M059J (cell line): ENCODE measurements at regions not wholly inside any gene's neighbourhood (a gene's known extent, or its start where the extent isn't known, plus 50 kb on each side); places are given as distances from the start of the nearest gene placed in this dataset.
"Not testable (repeated sequence)": the region's sequence is repeated elsewhere in the genome, so short reads cannot be mapped to it uniquely, and the experiment has no call there.

ENCODE experiments used
- DNase-seq: peaks from one replicate; pipeline ENCODE4 v3.0.0-alpha.2; 2012; ENCODE audit warnings: low read depth

DNA sequence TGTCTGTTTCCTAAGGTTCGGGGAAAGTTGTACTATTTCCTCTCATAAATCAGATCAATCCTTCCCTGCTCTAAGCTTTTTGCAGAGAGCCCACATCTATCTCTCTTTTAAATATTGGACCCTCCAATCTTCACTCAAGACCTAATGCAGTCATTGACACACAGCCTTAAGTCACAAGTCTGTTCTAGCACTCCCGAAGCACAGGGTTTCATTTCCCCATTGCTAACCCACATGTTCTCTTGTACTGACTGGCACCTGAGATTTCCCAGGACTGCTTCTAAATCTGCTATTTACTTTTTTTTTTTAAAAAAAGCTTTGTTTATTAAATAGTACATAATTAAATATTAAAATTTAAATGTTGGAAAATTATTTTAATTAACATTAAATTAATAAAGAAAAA is 674.7 kb downstream of the TBC1D22A start:
- DNase-seq, result no peak

DNA sequence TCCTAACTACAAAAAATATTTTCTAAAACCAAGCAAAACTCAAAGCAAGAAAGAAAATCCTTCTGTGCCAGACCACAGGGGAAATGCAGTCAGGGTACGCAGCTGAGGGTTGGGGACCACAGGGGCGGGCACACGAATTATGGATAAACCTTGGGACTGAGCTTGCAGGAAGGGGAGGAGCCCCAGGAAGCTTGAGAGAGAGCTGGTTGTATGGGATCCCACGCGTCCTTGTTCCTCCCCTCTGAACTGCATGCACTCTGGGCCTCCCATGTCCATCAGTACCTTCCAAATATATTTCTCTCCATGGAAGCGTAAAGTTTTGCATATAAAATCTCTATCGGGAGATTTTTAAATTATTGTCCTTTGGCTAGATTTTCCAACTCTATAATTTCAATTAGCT is 673.4 kb downstream of the TBC1D22A start:
- DNase-seq, result no peak

DNA sequence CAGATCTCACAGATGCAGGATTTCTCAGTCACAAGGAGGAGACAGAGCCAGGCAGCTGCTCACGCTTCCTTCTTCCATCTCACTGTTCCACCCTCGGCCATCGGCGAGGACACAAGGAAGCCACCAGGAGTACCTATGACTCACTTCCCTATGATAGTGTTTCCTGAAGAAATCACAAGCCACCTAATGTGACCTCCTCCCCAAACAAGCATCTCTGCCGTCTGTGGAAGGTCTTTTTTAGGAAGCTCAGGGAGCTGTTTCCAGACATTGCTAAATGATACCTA is 672.7 kb downstream of the TBC1D22A start:
- DNase-seq, result no peak

DNA sequence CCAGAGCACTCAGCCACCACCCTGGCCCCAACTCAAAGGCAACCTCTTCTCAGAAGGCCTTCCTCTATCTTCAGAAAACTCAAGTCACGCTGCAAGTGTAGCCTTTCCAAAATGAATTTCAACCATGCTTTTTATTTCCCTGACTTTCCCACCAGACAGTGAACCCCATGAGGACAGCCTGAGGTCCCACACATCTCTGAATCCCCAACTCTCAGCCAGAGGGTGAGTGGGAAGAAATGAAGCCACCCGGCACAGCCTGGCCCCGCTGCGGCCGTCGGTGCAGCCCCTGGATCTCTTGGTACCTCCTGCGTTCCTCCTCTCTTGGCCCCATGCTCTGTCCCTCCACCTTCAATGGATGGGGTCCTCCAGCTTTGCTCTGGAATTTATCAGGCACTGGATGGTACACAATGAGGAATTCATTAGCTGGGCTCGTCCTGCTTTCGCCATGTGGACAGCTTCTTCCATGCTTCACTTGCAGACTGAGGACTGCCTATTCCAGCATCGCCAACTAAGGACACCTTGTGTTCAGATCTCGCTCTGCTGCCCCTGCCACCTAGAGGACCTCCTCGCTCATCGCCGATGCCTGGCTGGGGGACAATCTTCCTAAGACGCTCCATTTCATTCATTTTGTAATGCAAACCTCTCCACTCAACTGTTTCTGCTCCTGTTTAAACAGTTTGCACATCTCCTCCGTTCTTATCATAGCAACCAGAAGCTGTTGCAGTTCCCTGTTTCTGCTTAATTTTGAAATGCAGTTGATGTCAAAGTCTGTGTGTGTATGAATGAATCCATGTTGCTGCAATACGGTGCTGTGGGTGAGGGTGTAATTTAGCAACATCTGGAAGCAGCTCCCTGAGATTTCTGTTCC is 672.1 kb downstream of the TBC1D22A start:
- DNase-seq, result no peak

DNA sequence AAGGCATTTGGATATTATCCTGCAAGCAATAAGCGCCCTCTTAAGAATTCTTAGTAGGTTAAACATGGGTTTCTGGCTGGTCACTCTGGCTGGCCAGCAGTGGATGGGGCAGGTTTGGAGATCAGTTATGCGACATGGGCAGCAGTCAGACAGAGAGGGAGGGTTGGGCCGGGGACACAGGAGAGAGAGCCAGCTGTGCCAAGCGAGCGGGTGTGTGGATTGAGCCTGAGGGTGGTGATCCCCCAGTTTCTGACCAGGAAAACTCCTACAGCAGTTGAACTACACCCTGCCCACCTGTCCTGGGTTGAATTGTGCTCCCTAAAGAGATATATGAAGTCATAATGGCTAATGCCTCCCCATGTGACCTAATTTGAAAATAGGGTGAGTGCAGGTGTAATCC is 671.2 kb downstream of the TBC1D22A start:
- DNase-seq, result no peak

DNA sequence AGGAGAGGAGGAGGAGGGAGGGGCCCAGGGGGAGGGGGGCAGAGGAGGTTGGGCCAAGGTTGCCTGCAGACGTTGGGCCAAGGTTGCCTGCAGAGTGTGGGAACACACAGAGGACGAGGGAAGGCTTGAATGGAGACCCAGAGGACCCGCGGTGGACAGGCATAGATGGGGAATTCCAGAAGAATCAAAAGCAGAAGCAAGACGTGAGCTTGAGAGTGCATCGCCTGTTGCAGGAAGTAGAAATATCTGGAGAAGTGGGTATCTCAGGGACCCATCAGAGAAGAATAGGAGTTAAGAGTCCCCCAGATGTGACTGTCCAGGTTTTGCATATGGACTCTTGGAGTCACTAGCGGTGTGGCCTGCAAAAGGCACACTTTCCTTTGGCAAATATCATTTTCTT is 670.2 kb downstream of the TBC1D22A start:
- DNase-seq, result no peak

DNA sequence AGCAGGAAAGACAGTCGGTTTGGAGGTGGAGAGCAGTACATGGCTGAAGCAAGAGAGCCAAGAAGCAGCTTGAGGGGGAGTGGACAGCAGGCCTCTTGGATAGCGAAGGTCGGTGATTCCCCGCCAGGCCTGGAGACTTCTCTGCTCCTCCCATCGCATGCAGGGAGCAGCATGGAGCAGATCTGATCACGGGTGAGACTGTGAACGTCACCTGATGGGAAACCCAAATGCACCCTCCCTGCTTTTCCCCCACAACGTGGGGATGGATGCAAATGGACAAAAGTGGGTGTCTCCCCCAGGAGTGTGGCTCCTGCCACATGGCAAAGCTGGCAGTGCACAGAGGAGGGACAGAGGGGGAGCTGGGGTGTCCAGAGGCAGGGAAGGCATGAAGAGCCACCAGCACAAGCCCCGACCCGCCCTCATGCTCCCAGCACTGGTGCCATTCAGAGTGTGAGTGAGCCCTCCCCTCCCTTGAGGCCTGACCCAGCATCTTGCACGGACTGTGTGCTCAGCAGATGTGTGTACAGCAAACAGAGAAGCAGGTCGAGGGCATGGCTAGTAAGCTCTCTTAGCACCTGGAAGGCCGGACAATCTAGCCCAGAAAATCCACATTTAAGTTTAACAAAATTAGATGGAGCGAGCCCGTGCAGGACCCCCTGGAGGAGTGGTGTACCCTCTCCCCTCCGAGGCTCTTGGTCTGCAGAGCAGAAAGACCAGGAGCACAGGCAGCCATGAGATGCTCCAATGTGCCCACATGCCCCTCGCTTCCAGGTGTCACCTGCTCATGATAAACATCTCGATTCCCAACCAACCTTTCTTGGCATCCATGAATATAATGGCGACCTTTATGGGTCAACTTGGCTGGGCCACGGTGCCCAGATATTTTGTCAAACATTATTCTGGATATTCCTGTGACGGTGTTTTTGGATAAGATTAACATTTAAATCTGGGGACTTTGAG is 661.7 kb downstream of the TBC1D22A start:
- DNase-seq, result no peak

DNA sequence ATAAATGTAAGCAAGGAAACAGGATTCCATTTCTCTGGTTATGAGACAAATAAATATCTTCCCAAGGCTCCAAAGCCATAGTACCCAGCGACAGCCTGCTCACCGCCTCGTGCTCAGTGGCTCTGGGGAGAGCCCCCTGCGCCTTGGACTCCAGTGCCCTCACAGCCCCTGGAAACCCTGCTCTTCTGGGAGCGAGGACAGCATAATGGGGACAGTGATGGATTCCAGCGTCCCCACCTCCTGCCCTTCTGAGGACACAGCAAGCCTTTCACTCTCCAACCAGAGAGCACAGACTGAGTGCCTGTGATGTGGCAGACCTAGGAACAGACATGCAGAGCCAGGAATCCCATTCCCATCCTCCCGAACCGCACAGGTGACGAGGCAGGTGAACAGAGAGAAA is 660.8 kb downstream of the TBC1D22A start:
- no peak for DNase-seq

DNA sequence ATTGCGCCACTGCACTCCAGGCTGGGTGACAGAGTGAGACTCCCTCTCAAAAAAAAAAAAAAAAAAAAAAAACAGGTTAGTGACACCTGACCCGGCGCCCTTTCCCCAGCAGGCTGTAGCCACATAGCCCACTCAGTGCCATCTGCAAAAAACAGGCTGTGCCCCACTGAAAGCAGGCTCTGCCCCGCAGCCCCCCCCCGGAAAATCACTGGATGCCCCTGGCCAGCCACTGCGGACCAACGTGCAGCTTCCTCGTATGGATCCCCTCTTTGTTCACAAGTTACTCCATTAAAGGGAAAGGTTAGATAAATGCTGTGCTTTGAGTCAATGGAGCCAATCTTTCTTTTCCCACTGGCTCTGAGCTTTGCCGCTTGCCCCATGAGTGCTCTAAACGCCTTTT is 660.3 kb downstream of the TBC1D22A start:
- DNase-seq, result no peak

DNA sequence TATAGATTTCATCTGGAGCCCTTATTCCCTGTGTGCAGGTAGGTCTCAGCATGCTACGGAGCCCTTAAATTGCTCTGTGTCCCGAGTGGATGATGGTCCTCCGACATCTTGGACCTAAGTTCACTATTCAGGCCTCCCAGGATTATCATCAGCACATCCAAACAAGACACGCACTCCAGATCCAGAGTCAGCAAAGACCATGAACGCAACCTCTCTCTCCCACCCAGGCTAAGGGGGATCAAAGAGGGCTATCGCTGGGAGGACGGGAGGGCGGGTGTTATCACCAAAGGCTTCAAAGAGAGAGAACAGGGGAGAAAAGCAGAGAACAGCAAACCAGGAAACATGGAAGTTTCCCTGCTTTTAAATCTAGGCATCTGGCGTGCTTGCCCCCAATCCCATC is 659.4 kb downstream of the TBC1D22A start:
- no peak for DNase-seq

DNA sequence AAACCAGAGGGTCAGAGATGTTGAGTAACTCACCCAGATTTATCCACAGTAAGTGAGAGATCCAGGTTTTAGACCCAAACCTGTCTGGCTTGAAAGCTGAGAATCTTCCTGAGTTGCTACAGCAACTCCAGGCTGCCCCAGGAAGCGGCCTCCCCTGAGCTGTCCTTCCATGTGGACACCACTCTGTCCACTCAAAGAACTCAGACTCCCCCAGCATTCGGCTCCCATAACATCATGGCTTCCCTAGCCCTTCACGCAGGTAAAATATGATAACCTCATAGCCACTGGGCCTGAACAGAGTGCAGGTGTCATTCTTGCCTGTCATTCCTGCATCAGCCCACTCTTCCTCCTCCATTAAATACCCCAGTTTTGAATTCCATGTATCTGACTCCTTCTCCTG is 657.8 kb downstream of the TBC1D22A start:
- DNase-seq, result no peak

DNA sequence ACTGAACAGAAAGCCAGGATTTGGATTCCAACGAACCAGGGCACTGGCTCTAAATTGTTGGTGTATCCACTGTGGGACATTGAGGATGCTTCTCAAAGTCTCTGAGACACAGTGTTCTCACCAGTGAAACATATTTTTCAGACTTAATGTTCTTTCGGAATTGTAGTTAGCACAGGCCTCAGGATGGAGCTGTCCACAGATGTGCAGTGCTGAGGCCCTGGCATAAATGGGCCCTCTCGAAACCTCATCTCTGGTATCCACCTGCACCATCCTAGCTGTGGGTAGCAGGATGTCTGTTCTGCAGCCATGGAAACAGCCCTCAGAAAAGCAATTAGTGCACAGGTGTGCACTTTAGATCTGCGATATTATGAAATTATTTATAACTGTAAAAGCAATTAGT is 656.8 kb downstream of the TBC1D22A start:
- no peak for DNase-seq

DNA sequence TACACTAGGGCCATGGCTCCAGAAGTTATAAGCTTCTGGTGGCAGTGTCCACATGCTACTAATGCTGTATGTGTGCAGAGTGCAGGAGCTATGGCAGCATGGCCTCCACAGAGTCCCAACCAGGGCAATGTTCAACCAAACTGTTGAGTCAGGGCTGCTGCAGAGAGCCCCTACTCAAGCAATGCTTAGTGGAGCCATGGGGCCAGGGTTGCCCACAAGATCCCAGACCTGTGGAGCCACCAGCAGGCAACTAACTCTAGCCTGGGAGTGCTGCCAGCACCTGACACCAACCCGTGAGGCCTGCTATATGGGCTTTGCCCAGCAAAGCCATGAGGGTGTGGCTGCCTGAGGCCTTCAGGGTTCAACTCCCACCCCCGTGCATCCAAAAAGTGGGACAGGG is 655.2 kb downstream of the TBC1D22A start:
- no peak for DNase-seq

DNA sequence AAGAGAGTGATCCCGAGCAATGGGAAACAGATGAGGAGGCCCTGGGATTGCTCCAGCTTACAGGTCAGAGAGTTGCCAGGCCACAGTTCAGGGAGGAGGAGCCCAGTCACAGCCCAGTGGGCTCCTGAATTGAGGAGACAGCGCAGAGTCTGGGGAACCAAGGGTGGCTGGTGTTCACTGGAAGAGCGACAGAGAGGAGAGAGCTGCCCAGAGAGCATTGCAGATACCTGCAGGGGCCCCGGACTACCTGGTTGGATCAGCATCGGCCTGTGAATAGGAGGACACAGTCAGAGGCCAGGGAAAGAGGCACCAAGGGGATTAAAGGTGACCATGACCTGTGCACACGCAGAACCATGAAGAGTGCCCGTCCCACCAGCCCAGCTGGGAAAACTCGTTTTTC is 648.6 kb downstream of the TBC1D22A start:
- DNase-seq, result no peak

DNA sequence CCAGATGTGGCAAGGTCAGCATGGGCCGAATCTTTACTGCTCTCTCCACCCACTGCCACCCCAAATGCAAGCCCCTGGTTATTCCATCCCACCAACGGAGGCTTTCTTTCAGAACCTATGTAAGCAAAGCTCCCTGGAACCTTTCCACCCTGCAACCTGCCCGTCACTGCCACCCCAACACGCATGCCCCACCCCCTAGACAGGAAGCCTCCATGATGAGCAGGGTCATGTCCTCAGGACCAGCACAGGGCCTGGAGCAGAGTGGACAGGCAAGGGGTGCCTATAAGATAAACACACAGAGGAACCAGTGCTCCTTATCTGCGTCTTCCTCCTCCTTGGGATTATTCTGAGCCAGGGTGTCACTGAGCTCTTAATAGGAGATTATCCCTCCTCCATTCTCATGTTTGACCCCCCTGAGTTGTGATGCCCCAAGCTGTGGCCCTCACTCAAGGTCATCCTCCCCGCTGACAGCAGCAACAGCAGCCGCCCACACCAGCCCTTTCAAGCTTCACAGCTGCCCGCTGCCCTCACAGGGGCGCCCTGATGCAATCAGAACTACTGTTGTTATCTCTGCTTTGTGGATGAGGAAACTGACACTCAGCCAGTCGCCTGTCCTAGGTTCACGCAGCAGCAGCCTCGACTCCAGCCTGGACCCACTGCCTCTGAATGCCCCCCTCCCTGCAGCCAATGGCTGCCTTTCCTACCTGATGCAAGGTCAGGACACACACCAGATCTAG is 647.3 kb downstream of the TBC1D22A start:
- DNase-seq, result no peak

DNA sequence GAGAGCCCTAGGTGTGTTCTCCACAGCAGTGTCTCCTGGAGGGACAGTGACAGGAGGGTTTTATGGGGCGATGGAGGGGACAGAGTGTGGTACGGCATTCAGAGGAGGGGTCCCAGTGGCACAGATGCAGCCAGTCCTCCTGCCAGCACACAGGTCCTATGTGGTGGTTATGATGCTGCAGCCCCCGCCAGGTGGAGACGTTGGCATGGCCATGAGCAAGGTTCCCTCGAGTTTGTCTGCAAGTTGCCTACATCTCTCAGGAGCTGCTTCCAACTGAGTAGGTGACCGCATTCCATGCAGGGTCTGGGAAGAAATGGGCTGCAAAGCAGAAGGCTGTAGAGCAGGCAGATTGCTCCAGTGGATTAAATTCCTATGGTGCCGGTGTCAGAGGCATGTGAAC is 646.0 kb downstream of the TBC1D22A start:
- no peak for DNase-seq

DNA sequence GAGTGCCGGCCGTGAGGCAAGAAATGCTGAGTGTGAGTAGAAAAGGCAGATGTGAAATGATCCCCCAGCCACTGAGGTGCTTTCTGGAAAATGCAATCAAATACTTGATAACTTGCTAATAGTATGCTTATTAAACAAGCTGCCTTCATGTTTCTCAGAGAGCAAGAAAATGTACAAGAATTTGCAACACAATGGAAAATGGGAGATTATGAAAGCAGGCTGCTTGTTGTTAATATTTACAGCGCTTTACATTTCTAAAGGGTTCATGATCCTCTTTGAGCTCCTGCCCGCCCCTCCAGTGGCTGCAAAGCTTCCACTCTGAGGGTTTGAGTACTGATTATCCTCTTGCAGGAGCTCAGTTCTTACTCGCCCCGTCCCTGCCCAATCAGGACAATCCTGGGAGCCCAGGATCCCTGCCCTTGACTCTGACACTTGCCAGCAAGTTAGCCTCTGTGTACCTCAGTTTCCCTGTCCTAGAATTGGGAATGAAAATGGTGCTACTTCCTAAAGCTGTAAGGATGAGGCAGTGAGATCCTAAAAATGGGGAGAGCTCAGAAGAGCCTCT is 645.1 kb downstream of the TBC1D22A start:
- DNase-seq, result no peak

DNA sequence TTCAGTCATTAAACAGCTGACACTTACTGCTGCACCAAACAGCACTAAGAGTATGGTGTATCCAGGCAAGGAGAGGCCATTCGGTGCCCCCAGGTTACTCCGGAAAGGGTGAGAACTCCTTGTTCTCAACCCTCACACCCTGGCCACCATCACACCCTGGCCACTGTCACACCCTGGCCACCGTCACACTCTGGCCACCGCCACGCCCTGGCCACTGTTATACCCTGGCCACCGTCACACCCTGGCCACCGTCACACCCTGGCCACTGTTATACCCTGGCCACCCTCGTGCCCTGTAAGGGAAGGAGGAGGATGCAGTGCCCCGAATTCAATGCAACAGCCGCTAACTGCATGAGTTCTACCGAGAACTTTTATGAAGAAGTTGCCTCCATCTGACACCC is 644.4 kb downstream of the TBC1D22A start:
- DNase-seq, result no peak

DNA sequence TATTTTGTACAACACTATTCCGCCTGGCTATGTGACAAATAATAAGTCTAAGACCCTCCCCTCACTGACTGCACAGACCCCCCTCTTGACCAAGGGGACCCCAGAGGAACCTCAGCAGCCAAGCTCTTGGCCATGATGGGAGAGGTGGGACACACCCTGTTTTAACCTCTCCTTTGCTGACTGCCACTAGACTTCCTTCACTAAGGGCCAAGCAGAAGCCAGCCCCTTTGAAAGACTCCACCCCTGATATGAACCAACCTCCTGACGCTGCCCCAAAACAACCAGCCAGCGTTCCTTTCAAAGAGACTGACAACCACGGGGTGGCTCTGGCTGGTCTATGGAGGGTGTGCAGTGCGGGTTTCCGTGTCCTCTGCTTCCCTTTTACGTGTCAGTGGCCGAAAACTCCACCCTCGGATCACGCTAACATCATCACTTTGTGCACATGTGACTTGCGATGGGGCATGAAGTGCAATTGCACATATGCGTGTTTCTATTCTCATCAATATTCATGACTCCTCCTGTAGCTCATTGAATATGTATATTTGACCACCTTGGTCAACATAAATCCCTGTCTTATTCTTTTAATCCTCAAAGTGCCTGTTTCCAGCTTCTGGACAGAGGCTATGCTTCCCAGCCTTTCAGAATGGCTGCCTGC is 643.9 kb downstream of the TBC1D22A start:
- DNase-seq, result no peak

DNA sequence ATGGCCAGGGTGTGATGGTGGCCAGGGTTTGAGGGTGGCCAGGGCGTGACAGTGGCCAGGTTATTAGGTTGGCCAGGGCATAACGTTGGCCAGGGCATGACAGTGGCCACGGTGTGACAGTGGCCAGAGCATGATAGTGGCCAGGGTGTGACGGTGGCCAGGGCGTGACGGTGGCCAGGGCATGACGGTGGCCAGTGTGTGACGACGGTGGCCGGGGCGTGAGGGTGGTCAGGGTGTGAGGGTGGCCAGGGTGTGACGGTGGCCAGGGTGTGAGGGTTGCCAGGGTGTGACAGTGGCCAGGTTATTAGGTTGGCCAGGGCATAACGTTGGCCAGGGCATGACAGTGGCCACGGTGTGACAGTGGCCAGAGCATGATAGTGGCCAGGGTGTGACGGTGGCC is 642.8 kb downstream of the TBC1D22A start:
- DNase-seq, result not testable (repeated sequence)

DNA sequence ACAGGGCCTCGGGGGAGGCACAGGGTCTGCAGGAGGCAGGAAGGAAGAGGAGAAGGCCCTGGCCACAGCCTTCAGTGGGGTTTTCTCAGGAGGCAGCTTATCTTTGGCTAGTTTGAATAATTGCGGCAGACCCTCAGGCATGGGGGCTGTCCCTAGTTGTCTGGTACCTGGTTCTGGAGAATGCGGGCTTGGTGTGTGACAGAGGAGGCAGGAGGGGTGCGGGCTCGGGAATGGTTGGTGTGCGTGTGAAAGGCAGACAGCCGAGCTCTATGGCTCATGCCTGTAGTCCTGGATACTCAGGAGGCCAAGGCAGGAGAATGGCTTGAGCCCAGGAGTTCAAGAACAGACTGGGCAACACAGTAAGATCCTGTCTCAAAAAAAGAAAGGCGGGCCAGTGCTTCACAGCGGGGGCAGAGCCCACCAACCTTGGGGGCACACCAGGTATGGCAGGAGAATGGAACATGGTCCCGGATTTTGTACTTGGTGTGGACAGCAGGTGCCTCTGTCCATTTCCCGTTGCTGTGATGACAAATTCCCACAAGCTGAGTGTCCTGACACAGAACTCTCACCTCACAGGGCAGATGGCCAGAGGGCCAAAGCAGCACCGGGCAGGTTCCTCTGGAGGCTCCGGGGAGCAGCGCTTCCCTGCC is 640.6 kb downstream of the TBC1D22A start:
- no peak for DNase-seq
